PC-9 (cell line): ENCODE measurements at regions not wholly inside any gene's neighbourhood (a gene's known extent, or its start where the extent isn't known, plus 50 kb on each side); places are given as distances from the start of the nearest gene placed in this dataset.

ENCODE experiments used
- CTCF ChIP-seq: fragments of 200-600 bp; sonication (generic); conservative IDR thresholded peaks from 2 replicates; pipeline ENCODE4 v1.6.1; 2017; ENCODE audit warnings: mixed run types, antibody characterized with exemption, mild to moderate bottlenecking, moderate library complexity
- EZH2 ChIP-seq: fragments of 200-600 bp; sonication (generic); IDR thresholded peaks from 2 replicates; pipeline ENCODE4 v1.8.0; 2017; ENCODE audit warnings: antibody characterized with exemption, low read depth

GRCh38 chr20:51185277-51185676, 162.4 kb upstream of the KCNG1 start:
- no peak for TF ChIP-seq CTCF
- no peak for TF ChIP-seq EZH2
